NCI-H1092 treated with DMSO at 0.1 percent for 48 hours (cell line): ENCODE measurements at regions not wholly inside any gene's neighbourhood (a gene's known extent, or its start where the extent isn't known, plus 50 kb on each side); places are given as distances from the start of the nearest gene placed in this dataset.
"Not testable (repeated sequence)": the region's sequence is repeated elsewhere in the genome, so short reads cannot be mapped to it uniquely, and the experiment has no call there.

Experiments used
- DNase-seq: peaks from one replicate; lab custom pipeline; 2025; lab: John Stamatoyannopoulos, UW

GRCh38 chr1:143764831-143765230 lies 207.0 kb downstream of the FAM72C start:
- DNase-seq, result not testable (repeated sequence)

GRCh38 chr1:143760366-143760765 lies 211.4 kb downstream of the FAM72C start:
- DNase-seq, result not testable (repeated sequence)

- DNase-seq, result not testable (repeated sequence)
Observed at GRCh38 chr1:143755961-143756360, 215.8 kb downstream of the FAM72C start.

- DNase-seq, result no peak
Observed at GRCh38 chr1:143748906-143749305, 222.9 kb downstream of the FAM72C start.

- DNase-seq, result no peak
Observed at GRCh38 chr1:143736562-143736961, 235.2 kb downstream of the FAM72C start.

- DNase-seq, result no peak
Observed at GRCh38 chr1:143735764-143736461, 235.9 kb downstream of the FAM72C start.

- DNase-seq, result not testable (repeated sequence)
Observed at GRCh38 chr1:143734261-143734660, 237.5 kb downstream of the FAM72C start.

GRCh38 chr1:143730890-143731289 lies 240.9 kb downstream of the FAM72C start:
- not testable (repeated sequence) for DNase-seq

- DNase-seq, result not testable (repeated sequence)
Observed at GRCh38 chr1:143729449-143730111, 242.2 kb downstream of the FAM72C start.

GRCh38 chr1:143728802-143729448 lies 242.9 kb downstream of the FAM72C start:
- DNase-seq, result not testable (repeated sequence)

- DNase-seq, result no peak
Observed at GRCh38 chr1:143727263-143727662, 244.5 kb downstream of the FAM72C start.

- no peak for DNase-seq
Observed at GRCh38 chr1:143721024-143721373, 250.8 kb downstream of the FAM72C start.

- no peak for DNase-seq
Observed at GRCh38 chr1:143720087-143721023, 251.4 kb downstream of the FAM72C start.

GRCh38 chr1:143718524-143718923 lies 253.3 kb downstream of the FAM72C start:
- DNase-seq, result no peak

- no peak for DNase-seq
Observed at GRCh38 chr1:143718021-143718420, 253.8 kb downstream of the FAM72C start.

GRCh38 chr1:143717434-143717833 lies 254.4 kb downstream of the FAM72C start:
- no peak for DNase-seq

- not testable (repeated sequence) for DNase-seq
Observed at GRCh38 chr1:143714913-143715312, 256.9 kb downstream of the FAM72C start.

GRCh38 chr1:143709606-143710259 lies 262.1 kb downstream of the FAM72C start:
- not testable (repeated sequence) for DNase-seq

- DNase-seq, result not testable (repeated sequence)
Observed at GRCh38 chr1:143702739-143703138, 269.0 kb downstream of the FAM72C start.

- no peak for DNase-seq
Observed at GRCh38 chr1:143699731-143700130, 272.1 kb downstream of the FAM72C start.

- DNase-seq, result no peak
Observed at GRCh38 chr1:143699115-143699514, 272.7 kb downstream of the FAM72C start.
